OCI-LY1 (cell line): ENCODE measurements at regions not wholly inside any gene's neighbourhood (a gene's known extent, or its start where the extent isn't known, plus 50 kb on each side); places are given as distances from the start of the nearest gene placed in this dataset.

Experiments used
- H2AFZ ChIP-seq: fragments of 200-600 bp; sonication (generic), shearing (Covaris generic); 2 replicates; pipeline ENCODE4 v1.6.0; 2014; ENCODE audit warnings: antibody characterized with exemption, mild to moderate bottlenecking, low read length
- H3F3A ChIP-seq: fragments of 200-600 bp; sonication (generic), shearing (Covaris generic); 2 replicates; pipeline ENCODE4 v1.6.0; 2014; ENCODE audit warnings: mild to moderate bottlenecking, antibody characterized with exemption, low read length, moderate library complexity; ENCODE audit not compliant: insufficient read depth
- H3K27ac ChIP-seq: fragments of 200-600 bp; sonication (generic); 2 replicates; pipeline ENCODE4 v1.5.1; 2014; ENCODE audit warnings: low read length, mixed run types, mild to moderate bottlenecking, low read depth; ENCODE audit not compliant: poor library complexity, severe bottlenecking
- H3K27me3 ChIP-seq: fragments of 200-600 bp; sonication (generic); 2 replicates; pipeline ENCODE4 v1.6.0; 2014; ENCODE audit warnings: antibody characterized with exemption, mild to moderate bottlenecking, low read length, moderate library complexity; ENCODE audit not compliant: insufficient read depth
- H3K36me3 ChIP-seq: fragments of 200-600 bp; sonication (generic); 2 replicates; pipeline ENCODE4 v1.6.1; 2014; ENCODE audit warnings: mild to moderate bottlenecking, antibody characterized with exemption, low read length, moderate library complexity, mixed read lengths; ENCODE audit not compliant: insufficient read depth
- H3K4me1 ChIP-seq: fragments of 200-600 bp; sonication (generic); 2 replicates; pipeline ENCODE4 v1.5.1; 2014; ENCODE audit warnings: mild to moderate bottlenecking, low read length, moderate library complexity; ENCODE audit not compliant: insufficient read depth, severe bottlenecking
- H3K4me2 ChIP-seq: fragments of 200-600 bp; sonication (generic), shearing (Covaris generic); 2 replicates; pipeline ENCODE4 v1.6.1; 2014; ENCODE audit warnings: low read length
- H3K4me3 ChIP-seq: fragments of 200-600 bp; sonication (generic); 2 replicates; pipeline ENCODE4 v1.5.1; 2014; ENCODE audit warnings: low read length, low read depth, mild to moderate bottlenecking, mixed read lengths; ENCODE audit not compliant: poor library complexity, severe bottlenecking
- H3K79me2 ChIP-seq: fragments of 200-600 bp; shearing (Covaris generic); 2 replicates; pipeline ENCODE4 v1.6.1; 2016; ENCODE audit warnings: mixed run types, low read length, mixed read lengths; ENCODE audit not compliant: insufficient read depth
- H3K9ac ChIP-seq: fragments of 200-600 bp; sonication (generic), shearing (Covaris generic); 2 replicates; pipeline ENCODE4 v1.6.1; 2014; ENCODE audit warnings: mild to moderate bottlenecking, low read length, mixed read lengths
- H3K9me2 ChIP-seq: fragments of 200-600 bp; sonication (generic), shearing (Covaris generic); 2 replicates; pipeline ENCODE4 v1.6.1; 2014; ENCODE audit warnings: low read depth, mild to moderate bottlenecking, low read length, mixed read lengths
- H3K9me3 ChIP-seq: fragments of 200-600 bp; shearing (Covaris generic); 2 replicates; pipeline ENCODE4 v1.6.1; 2014; ENCODE audit warnings: low read length, mixed read lengths
- H4K20me1 ChIP-seq: fragments of 200-600 bp; sonication (generic), shearing (Covaris generic); 2 replicates; pipeline ENCODE4 v1.6.0; 2016; ENCODE audit warnings: mild to moderate bottlenecking, low read length; ENCODE audit not compliant: insufficient read depth
- EZH2 ChIP-seq: fragments of 200-600 bp; sonication (generic), shearing (Covaris generic); IDR thresholded peaks from 2 replicates; pipeline ENCODE4 v1.8.0; 2017; ENCODE audit warnings: borderline replicate concordance, mixed run types, mild to moderate bottlenecking, antibody characterized with exemption, low read length, moderate library complexity, mixed read lengths
- TF ChIP-seq, protein P1 (sequence below): fragments of 200-600 bp; sonication (generic), shearing (Covaris generic); IDR thresholded peaks from 2 replicates; pipeline ENCODE4 v1.5.1; 2017; ENCODE audit warnings: mild to moderate bottlenecking, antibody characterized with exemption, low read length, moderate library complexity, mixed read lengths

DNA sequence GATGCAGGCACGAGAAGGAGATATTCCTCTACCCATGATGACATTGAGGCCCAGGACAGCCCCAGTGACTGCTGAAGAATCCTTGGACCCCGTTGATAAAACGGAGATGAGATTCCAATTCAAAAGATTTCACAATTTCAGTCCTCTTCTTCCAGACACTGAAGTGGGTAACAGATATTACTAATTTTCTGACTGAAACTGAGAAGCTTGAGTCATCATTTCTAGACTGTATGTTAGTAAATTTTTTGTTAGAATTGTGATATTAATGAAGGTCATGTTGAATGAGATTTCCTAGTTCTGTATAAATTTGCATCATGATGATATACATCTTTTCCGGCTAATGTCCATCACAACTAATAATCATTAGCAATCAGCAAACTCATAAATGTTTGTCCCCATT lies 185.8 kb downstream of the CHRM3 start:
- Histone ChIP-seq H3K4me3 (no peak overlapping the region), H3K9me2 (no peaks in the 10 kb centered on the region), H3K36me3 (no peaks in the 10 kb centered on the region), H3K27ac (no peak overlapping the region), H3K9me3 (no peaks in the 10 kb centered on the region), H3K4me1 (no peaks in the 10 kb centered on the region), H4K20me1 (no peaks in the 10 kb centered on the region), H3F3A (no peaks in the 10 kb centered on the region), H3K9ac (no peak overlapping the region), H2AFZ (no peak overlapping the region), H3K4me2 (no peak overlapping the region), H3K79me2 (no peaks in the 10 kb centered on the region), H3K27me3 (no peaks in the 10 kb centered on the region)
- TF ChIP-seq, protein P1, sequence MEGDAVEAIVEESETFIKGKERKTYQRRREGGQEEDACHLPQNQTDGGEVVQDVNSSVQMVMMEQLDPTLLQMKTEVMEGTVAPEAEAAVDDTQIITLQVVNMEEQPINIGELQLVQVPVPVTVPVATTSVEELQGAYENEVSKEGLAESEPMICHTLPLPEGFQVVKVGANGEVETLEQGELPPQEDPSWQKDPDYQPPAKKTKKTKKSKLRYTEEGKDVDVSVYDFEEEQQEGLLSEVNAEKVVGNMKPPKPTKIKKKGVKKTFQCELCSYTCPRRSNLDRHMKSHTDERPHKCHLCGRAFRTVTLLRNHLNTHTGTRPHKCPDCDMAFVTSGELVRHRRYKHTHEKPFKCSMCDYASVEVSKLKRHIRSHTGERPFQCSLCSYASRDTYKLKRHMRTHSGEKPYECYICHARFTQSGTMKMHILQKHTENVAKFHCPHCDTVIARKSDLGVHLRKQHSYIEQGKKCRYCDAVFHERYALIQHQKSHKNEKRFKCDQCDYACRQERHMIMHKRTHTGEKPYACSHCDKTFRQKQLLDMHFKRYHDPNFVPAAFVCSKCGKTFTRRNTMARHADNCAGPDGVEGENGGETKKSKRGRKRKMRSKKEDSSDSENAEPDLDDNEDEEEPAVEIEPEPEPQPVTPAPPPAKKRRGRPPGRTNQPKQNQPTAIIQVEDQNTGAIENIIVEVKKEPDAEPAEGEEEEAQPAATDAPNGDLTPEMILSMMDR: no peak
- TF ChIP-seq EZH2: no peak

DNA sequence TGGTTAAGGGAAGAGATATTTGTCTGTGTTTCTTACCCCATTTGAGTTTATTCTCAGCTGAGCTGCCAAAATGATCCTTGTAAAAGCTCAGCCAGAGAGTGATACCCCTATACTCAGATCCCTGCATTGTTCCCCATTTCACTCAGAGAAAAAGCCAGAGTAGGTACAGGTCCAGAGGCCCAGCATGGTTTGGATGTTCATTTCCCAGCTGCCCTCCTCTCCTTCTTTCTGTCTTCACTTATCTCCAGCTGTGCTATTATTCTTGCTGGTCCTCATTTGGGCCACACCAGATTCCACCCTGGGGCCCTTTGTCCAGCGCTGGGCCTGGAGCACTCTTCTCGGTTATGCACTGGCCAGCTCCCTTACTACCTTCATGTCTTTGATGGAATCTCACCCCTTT lies 187.7 kb downstream of the CHRM3 start:
- Histone ChIP-seq H3K79me2 (no peaks in the 10 kb centered on the region), H3K36me3 (no peaks in the 10 kb centered on the region), H3K4me1 (no peaks in the 10 kb centered on the region), H2AFZ (no peak overlapping the region), H3K9ac (no peak overlapping the region), H3K9me3 (no peaks in the 10 kb centered on the region), H3F3A (no peaks in the 10 kb centered on the region), H3K27me3 (no peaks in the 10 kb centered on the region), H3K9me2 (no peaks in the 10 kb centered on the region), H3K4me3 (no peak overlapping the region), H4K20me1 (no peaks in the 10 kb centered on the region), H3K27ac (no peak overlapping the region), H3K4me2 (no peak overlapping the region)
- TF ChIP-seq, protein P1: no peak
- no peak for TF ChIP-seq EZH2

DNA sequence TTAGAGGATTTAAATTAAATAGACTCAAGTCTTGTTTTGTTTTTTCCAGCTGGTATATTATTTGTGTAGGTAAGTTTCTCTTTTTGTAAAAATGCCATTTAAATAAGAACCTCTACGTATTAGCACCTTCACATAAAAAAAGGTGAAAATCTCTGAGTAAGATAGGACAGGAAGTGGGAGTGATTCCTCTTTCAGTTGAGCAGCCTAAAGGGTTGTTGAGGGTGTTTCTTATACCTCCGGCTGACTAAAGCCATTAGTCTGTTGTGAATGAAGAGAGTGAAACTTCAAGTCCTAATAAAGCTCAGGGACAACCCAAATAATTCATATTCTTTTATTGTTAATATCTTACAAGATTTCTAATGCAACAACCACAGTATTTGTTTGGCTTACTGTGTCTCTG lies 188.7 kb downstream of the CHRM3 start:
- Histone ChIP-seq H3K9me3 (no peaks in the 10 kb centered on the region), H3F3A (no peaks in the 10 kb centered on the region), H3K9me2 (no peaks in the 10 kb centered on the region), H3K4me3 (no peak overlapping the region), H4K20me1 (no peaks in the 10 kb centered on the region), H3K27me3 (no peaks in the 10 kb centered on the region), H3K27ac (no peak overlapping the region), H3K79me2 (no peaks in the 10 kb centered on the region), H3K36me3 (no peaks in the 10 kb centered on the region), H3K9ac (no peak overlapping the region), H3K4me1 (no peaks in the 10 kb centered on the region), H2AFZ (no peak overlapping the region), H3K4me2 (no peak overlapping the region)
- TF ChIP-seq, protein P1: no peak
- no peak for TF ChIP-seq EZH2
